ENCODE measurements at regions not wholly inside any gene's neighbourhood (a gene's known extent, or its start where the extent isn't known, plus 50 kb on each side); places are given as distances from the start of the nearest gene placed in this dataset.

DNA sequence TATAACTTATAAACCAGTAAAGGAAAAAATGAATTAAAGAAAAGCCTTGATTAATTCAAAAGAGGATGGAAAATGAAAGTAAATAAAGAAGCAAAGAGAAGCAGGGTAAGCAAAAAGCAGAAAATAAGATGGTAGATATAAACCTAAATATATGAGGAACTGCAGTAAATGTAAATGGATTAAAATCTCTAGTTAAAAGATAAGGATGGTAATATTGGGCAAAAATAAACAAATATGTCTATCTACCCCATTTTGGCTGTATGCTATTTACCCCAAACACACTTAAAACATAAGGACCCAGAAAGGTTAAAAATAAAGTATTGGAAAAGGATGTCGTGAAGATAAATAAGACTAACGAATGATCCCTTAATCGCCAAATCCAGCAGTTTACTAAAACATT, 161.9 kb downstream of the FOXD2 start:
- TF ChIP-seq, protein P1, sequence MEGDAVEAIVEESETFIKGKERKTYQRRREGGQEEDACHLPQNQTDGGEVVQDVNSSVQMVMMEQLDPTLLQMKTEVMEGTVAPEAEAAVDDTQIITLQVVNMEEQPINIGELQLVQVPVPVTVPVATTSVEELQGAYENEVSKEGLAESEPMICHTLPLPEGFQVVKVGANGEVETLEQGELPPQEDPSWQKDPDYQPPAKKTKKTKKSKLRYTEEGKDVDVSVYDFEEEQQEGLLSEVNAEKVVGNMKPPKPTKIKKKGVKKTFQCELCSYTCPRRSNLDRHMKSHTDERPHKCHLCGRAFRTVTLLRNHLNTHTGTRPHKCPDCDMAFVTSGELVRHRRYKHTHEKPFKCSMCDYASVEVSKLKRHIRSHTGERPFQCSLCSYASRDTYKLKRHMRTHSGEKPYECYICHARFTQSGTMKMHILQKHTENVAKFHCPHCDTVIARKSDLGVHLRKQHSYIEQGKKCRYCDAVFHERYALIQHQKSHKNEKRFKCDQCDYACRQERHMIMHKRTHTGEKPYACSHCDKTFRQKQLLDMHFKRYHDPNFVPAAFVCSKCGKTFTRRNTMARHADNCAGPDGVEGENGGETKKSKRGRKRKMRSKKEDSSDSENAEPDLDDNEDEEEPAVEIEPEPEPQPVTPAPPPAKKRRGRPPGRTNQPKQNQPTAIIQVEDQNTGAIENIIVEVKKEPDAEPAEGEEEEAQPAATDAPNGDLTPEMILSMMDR (IDR thresholded peaks at IDR 0.05), result no peak
- TF ChIP-seq POLR2AphosphoS5 (IDR thresholded peaks at IDR 0.05) (no peak), POLR2A (IDR thresholded peaks at IDR 0.05) (no peak)

Data from sigmoid colon (tissue), 4 donors.